DMS153 (cell line): ENCODE measurements at regions not wholly inside any gene's neighbourhood (a gene's known extent, or its start where the extent isn't known, plus 50 kb on each side); places are given as distances from the start of the nearest gene placed in this dataset.
A peak's percentile ranks its signal among the peaks of the same experiment; 100 is the strongest.

Experiments
- DNase-seq: peaks from one replicate; lab custom pipeline; 2025; lab: John Stamatoyannopoulos, UW

GRCh38 chr3:151935446-151935845 is 62.0 kb downstream of the SUCNR1 start:
- no peak for DNase-seq

GRCh38 chr3:151940481-151940880 is 67.0 kb downstream of the SUCNR1 start:
- no peak for DNase-seq

GRCh38 chr3:151943539-151943938 is 70.1 kb downstream of the SUCNR1 start:
- DNase-seq = no peak

- no peak for DNase-seq
These were observed 70.9 kb downstream of the SUCNR1 start for GRCh38 chr3:151944356-151944755.

- DNase-seq = no peak
These were observed 73.2 kb downstream of the SUCNR1 start for GRCh38 chr3:151946606-151947005.

GRCh38 chr3:151949706-151950105 is 76.3 kb downstream of the SUCNR1 start:
- no peak for DNase-seq

- DNase-seq = no peak
These were observed 81.9 kb downstream of the SUCNR1 start for GRCh38 chr3:151955356-151955755.

- no peak for DNase-seq
These were observed 87.6 kb downstream of the SUCNR1 start for GRCh38 chr3:151960961-151961580.

- no peak for DNase-seq
These were observed 88.9 kb downstream of the SUCNR1 start for GRCh38 chr3:151962352-151962751.

GRCh38 chr3:151962912-151963311 is 89.5 kb downstream of the SUCNR1 start:
- no peak for DNase-seq

- DNase-seq = no peak
These were observed 91.3 kb downstream of the SUCNR1 start for GRCh38 chr3:151964743-151965142.

- DNase-seq = no peak
These were observed 95.7 kb downstream of the SUCNR1 start for GRCh38 chr3:151969026-151969642.

GRCh38 chr3:151971814-151972579 is 98.6 kb downstream of the SUCNR1 start:
- DNase-seq = peak; percentile 32

GRCh38 chr3:151974067-151974466 is 100.6 kb downstream of the SUCNR1 start:
- DNase-seq = no peak

GRCh38 chr3:151976211-151977050 is 103.0 kb downstream of the SUCNR1 start:
- DNase-seq = no peak

GRCh38 chr3:151979906-151980305 is 106.5 kb downstream of the SUCNR1 start:
- DNase-seq = no peak

GRCh38 chr3:151983538-151983937 is 110.1 kb downstream of the SUCNR1 start:
- no peak for DNase-seq

GRCh38 chr3:151985787-151986430 is 112.5 kb downstream of the SUCNR1 start:
- DNase-seq = no peak

- no peak for DNase-seq
These were observed 114.5 kb downstream of the SUCNR1 start for GRCh38 chr3:151987893-151988292.

- no peak for DNase-seq
These were observed 116.2 kb downstream of the SUCNR1 start for GRCh38 chr3:151989621-151990020.

GRCh38 chr3:151990696-151991376 is 117.4 kb downstream of the SUCNR1 start:
- no peak for DNase-seq
